GM18861 (cell line): ENCODE measurements at regions not wholly inside any gene's neighbourhood (a gene's known extent, or its start where the extent isn't known, plus 50 kb on each side); places are given as distances from the start of the nearest gene placed in this dataset.
"Not testable (repeated sequence)": the region's sequence is repeated elsewhere in the genome, so short reads cannot be mapped to it uniquely, and the experiment has no call there.

Experiments
- ATAC-seq: cut with Tn5 transposase; IDR thresholded peaks from one replicate; pipeline ENCODE4 v1.9.1; 2021; ENCODE audit not compliant: unreplicated experiment

GRCh38 chr21:15453261-15453660 lies 276.5 kb upstream of the USP25 start:
- ATAC-seq: no peak

DNA sequence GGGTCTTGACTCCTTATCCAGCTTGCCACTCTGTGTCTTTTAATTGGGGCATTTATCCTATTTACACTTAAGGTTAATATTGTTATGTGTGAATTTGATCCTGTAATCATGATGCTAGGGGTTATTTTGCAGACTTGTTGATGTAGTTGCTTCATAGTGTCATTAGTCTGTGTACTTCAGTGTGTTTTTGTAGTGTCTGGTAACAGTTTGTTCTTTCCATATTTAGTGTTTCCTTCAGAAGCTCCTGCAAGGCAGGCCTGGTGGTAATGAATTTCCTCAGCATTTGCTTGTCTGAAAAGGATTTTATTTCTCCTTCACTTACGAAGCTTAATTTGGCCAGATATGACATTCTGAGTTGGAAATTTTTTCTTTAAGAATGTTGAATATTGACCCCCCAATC lies 276.0 kb upstream of the USP25 start:
- ATAC-seq: not testable (repeated sequence)

GRCh38 chr21:15454931-15455330 lies 274.9 kb upstream of the USP25 start:
- not testable (repeated sequence) for ATAC-seq

DNA sequence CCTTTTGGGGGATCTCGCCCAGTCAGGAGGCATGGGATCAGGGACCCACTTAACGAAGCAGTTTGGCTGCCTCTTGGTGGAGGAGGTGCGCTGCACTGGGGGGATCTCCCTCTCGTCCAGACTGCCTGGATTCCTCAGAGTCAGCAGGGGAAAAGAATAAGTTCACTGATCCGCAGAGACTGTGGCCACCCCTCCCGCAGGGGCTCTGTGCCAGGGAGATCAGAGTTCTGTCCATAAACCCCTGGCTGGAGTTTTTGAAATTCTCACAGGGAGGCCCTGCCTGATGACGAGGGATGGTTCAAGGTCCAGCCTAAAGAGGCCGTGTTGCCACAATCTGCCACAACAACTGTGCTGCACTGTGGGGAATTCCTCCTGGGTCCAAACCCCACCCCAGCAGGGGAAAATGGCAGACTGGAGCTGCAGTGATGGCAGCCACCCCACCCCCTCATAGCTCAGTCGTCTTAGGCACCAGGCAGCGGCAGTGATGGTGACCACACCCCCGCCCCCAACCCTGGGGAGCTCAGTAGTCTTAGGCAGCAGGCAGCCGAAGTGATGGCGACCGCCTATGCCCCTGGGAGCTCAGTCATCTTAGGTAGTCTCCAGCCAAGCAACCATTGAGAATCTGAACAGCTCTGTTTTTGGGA lies 273.8 kb upstream of the USP25 start:
- ATAC-seq: no peak

GRCh38 chr21:15457965-15458364 lies 271.8 kb upstream of the USP25 start:
- ATAC-seq: no peak

GRCh38 chr21:15462092-15462491 lies 267.7 kb upstream of the USP25 start:
- ATAC-seq: no peak

DNA sequence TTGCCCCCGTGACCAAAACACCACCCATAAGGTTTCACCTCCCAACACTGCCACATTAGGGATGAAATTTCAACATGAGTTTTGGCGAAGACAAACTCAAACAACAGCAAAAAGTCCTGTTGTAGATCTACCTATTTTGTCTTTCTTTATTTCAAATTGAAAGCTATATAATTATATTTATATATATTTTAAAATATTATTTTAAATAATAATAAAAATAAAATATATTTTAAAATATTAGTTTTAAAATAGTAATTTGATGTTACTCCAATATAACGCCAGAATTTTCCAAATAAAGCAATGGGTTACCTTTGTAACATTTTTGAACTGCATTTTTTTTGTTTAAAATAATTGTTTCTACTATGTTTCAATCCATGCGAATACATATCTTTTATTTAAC lies 263.5 kb upstream of the USP25 start:
- no peak for ATAC-seq

DNA sequence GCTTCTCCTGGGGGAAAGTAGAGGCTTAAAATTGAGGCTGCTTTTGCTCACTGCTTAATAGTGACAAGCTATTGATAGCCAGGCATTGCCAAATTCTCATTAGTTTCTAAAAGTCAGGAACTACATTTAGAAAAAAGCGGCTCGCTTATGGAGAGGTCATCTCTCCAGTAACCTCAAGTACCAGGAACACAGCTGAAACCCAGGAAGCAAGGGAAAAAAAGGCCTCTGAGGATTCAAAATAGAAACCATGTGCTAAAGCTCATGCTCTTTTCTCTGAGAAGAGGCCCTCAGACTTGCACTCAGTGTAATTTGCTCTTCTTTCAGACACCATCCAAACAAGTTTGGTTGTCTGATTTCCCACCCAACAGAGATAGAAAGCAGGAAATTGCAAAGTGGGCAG lies 261.4 kb upstream of the USP25 start:
- no peak for ATAC-seq

DNA sequence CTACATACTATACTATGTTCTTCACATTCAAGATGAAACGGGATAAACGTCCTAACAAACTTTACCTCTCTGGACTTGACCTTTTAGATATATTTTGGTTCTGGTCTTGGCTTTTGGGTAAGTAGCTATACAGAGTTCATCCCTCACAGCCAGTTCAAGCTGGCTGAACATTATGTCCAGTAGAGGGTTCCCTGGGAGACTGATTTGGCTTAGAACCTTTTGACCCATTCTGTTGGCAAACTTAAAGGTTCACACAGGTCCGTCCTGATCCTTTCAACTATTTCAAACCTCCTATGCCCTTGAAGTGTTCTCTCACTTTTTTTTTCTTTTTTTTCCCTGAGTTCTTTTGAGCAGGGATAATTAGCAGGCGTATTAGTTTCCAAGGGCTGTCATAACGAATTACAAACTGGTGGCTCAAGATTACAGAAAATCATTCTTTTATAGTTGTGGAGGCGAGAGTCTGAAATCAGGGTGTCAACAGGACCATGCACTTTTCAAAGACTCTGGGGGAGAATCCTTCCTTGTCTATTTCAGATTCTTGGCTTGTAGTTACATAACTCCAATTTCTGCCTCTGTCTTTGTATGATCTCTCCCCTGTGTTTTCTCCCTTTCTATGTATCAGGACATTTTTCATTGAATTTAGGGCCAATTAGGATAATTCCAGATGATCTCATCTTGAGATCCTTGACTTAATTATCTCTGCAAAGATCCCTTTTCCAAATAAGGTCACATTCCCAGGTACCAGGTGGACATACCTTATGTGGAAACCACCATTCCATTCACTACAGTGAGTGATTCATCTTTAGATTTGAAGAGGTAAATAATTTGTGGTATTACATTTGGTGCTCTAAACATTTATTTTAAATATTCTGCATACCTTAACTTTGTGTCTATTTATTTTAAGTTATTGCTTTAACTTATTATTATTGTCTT lies 257.4 kb upstream of the USP25 start:
- no peak for ATAC-seq

DNA sequence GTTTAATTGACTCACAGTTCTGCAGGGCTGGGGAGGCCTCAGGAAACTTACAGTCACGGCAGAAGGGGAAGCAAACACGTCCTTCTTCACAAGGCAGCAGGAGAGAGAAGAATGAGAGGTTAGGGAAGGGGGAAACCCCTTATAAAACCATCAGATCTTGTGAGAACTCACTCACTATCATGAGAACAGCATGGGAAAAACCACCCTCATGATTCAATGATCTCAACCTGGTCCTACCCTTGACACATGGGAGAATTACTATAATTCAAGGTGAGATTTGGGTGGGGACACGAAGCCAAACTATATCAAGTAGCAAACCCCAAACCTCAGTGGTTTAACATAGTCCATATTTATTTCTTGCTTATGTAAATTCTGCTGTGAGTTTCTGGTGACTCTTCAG lies 252.0 kb upstream of the USP25 start:
- not testable (repeated sequence) for ATAC-seq

DNA sequence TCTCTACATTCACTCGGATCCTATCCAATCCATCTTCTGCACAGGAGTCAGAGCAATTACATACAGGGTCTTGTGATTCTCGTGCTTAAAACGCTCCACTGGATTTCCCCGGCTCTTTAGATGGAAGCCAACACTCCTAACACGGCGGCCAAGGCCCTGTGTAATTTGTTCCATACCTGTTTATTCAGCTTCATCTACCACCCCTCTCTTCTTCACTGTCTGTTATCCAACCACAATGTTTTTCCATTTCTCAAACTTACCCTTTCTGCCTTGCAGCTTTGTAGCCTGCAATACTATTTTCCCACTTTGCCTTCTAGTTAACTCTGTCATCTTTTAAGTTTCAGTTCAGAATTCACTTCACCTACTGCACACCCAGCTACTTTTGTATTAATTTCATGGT lies 249.6 kb upstream of the USP25 start:
- ATAC-seq: no peak

DNA sequence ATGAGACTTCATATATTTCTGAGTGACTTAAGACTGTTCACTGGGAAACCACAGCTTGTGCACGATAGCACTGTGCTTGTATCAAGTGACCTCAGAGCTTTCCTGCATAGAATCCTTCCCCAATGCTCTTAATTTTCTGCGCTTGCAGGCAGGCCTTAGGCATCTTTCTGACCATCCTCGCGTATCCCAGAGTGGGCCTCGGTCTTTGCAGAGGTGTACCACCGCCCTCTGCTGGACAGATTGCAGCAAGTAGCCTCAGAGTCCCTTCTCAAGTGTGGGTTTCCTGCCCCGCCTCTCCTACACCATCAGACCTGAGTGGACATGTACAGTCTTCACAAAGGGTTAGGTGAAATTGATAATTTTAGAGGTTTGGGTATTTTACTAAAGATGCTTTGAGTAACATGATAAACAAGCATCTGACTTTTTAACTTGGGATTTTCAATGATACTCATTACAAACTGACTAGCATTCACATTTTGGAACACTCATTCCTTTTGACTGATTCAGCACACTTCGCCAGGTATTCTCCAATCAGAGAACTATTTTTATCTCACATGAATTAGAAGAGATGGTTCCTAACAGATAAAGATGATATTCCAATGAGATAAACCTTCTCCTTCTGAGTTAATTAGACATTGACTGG lies 246.5 kb upstream of the USP25 start:
- peak; percentile 97 for ATAC-seq

- ATAC-seq: no peak
Measured at GRCh38 chr21:15486460-15487195, 243.2 kb upstream of the USP25 start.

DNA sequence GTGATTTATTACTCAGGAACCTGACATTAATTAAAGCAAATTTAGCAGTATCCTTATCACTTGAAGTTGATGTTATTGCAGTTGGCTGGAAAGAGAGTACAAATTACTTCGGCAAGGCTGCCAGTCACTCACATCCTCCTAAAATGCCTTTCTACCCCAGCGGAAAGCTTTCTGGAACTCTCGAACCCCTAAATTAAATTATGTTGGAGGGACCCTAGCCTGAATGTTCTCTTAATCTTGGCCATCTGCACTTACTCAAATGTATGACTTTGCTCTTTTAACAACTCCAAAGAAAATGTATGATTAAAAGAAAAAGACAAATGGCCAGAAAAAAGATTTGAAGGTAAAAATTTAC lies 242.6 kb upstream of the USP25 start:
- ATAC-seq: no peak

DNA sequence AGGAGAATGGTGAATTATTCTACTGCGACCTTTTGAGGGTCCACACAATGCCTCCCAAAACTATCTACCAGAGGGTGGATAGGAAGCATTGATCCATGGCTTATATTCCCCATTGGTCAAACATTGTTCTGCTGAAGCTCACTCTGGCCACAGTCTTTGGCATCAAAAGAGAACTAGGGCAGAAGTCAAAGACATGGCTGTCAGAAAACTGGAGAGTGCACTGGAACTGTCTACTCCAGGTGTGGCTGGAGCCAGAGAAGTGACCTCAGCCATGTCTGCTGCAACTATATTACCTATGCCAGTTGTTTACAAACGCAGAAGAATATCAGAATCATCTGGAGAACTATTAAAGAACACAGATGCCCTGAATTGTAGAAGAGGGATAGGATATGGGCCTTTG lies 238.7 kb upstream of the USP25 start:
- ATAC-seq: no peak

GRCh38 chr21:15493646-15494045 lies 236.1 kb upstream of the USP25 start:
- no peak for ATAC-seq

DNA sequence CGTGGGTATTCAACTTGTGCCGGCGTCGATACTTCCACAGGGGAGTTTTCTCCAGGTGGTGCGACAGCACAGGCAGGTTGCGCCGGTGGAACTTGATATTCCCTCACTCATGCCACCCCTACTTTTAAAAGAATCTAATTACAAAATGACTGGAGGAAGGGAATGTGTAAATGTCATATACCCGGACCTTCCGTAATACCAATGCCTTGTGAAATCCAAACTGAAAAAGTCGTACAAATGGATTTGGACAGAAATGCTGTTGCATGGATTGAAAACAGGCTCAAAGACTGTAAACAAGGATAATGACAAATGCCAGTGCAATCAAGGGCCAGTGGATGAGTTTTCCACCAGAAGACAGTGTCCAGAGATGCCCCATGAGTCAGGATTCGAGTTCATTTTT lies 235.3 kb upstream of the USP25 start:
- ATAC-seq: no peak

DNA sequence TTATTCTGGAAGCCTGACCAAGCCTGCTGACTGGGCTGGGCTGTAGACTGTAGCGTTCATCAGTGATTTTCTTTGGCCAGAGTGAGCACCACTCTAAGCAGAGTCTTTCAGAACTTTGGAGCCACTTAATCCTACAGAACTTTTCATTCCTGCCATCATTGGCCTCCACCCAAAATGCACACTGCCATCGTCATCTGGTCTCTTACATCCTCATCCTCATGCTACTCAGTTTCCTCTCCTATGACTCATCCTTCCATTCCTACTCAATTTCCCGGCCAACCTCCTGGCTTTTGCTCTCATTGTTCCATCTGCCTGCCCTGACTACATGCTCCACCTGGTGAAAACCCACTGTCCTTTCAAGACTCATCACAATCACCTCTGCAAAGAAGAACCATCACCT lies 233.8 kb upstream of the USP25 start:
- no peak for ATAC-seq

DNA sequence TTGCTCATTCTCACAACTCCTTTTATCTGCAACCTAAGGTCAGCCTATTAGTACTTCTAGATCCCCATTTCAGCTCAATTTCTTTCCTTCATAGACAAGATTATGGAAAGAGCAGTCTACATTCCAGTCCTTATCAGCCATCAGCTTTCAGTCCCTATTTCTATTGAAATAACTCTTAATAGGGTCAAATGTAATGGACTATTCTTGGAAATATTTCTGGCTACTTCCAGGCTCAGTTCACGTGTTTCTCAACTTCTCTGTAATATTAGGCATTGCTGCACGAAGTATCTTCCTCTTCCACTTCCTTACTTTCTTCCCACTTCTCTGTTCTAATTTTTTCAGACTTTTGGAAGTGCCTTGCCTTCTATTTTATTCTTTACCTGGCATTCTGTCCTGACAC lies 232.9 kb upstream of the USP25 start:
- ATAC-seq: no peak

GRCh38 chr21:15498455-15498854 lies 231.3 kb upstream of the USP25 start:
- ATAC-seq: no peak

DNA sequence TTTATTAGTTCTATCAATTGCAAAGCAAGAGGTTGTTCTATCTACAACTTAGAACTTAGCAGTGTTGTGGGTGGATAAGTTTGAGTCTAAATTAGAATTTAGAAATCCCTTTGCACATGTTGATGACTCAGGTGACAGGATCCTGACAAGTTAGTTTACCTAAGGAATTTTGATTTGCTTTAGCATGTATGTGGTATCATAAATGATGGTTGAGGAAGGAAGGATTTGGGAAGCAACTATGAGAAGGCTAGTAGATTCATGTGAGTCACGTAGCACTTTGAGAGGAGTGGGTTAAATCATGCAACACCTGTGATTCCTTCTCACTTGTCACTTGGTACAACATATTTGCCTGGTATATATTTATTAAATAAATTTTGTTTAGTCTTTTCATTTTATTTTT lies 223.7 kb upstream of the USP25 start:
- ATAC-seq: no peak
